Common myeloid progenitor, CD34-positive (primary cell): ENCODE measurements at regions not wholly inside any gene's neighbourhood (a gene's known extent, or its start where the extent isn't known, plus 50 kb on each side); places are given as distances from the start of the nearest gene placed in this dataset.

ENCODE experiments used
- CTCF ChIA-PET: fragments of 350-600 bp; sonication (Branson Sonifier 250); formaldehyde crosslinking; loops from one replicate; lab custom pipeline; 2021; ENCODE audit warnings: antibody characterized with exemption; lab: Charles Lee
- POLR2A ChIA-PET: fragments of 350-600 bp; sonication (Branson Sonifier 250); formaldehyde crosslinking; loops from one replicate; lab custom pipeline; 2021; ENCODE audit warnings: antibody characterized with exemption; lab: Charles Lee
- DNase-seq, 3 donors: peaks; one replicate each; pipeline versions ENCODE4 v3.0.0 to v3.0.0-alpha.2; 2013
- H3K27ac ChIP-seq, 2 experiments: 1 replicate in 1 of 2; 2 replicates in 1 of 2; pipeline ENCODE4 v1.7.0; 2013; ENCODE audit warnings: inconsistent platforms in 2 of 2, low read length in 2 of 2, mild to moderate bottlenecking in 2 of 2, low read depth in 1 of 2, moderate library complexity in 1 of 2; ENCODE audit not compliant: severe bottlenecking in 2 of 2, insufficient read depth in 1 of 2, poor library complexity in 1 of 2
- H3K27me3 ChIP-seq, 5 experiments: replicated peaks in 2 of 5; 1 replicate in 3 of 5; 2 replicates in 2 of 5; pipeline versions ENCODE4 v1.6.1 to v1.7.0; 2013; ENCODE audit warnings: low read length in 4 of 5, mild to moderate bottlenecking in 2 of 5, moderate library complexity in 2 of 5, inconsistent platforms in 1 of 5; ENCODE audit not compliant: insufficient read depth in 5 of 5, control insufficient read depth in 4 of 5
- H3K36me3 ChIP-seq, 4 experiments: 1 replicate in 2 of 4; 2 replicates in 2 of 4; pipeline versions ENCODE4 v1.6.1 to v1.7.0; 2013; ENCODE audit warnings: low read length in 3 of 4, control low read depth in 1 of 4, mild to moderate bottlenecking in 1 of 4; ENCODE audit not compliant: control insufficient read depth in 4 of 4, insufficient read depth in 4 of 4
- H3K4me1 ChIP-seq, 4 experiments: 1 replicate in 3 of 4; 2 replicates in 1 of 4; pipeline versions ENCODE4 v1.6.1 to v1.7.1; 2013; ENCODE audit warnings: low read length in 3 of 4, mild to moderate bottlenecking in 3 of 4, control low read depth in 1 of 4, inconsistent platforms in 1 of 4, moderate library complexity in 1 of 4; ENCODE audit not compliant: control insufficient read depth in 4 of 4, insufficient read depth in 4 of 4; ENCODE audit errors: control extremely low read depth in 1 of 4
- H3K4me3 ChIP-seq, 7 experiments: 1 replicate in 4 of 7; 2 replicates in 3 of 7; pipeline versions ENCODE4 v1.5.1 to v1.7.0; 2013; ENCODE audit warnings: mild to moderate bottlenecking in 7 of 7, low read length in 6 of 7, moderate library complexity in 6 of 7, inconsistent platforms in 2 of 7, low read depth in 2 of 7, control low read depth in 1 of 7; ENCODE audit not compliant: insufficient read depth in 4 of 7, control insufficient read depth in 1 of 7; ENCODE audit errors: extremely low read depth in 1 of 7
- H3K9me3 ChIP-seq, 5 experiments: 1 replicate in 4 of 5; 2 replicates in 1 of 5; pipeline versions ENCODE4 v1.6.1 to v1.7.1; 2013; ENCODE audit warnings: low read length in 4 of 5, mild to moderate bottlenecking in 2 of 5, inconsistent platforms in 1 of 5, low read depth in 1 of 5, moderate library complexity in 1 of 5; ENCODE audit not compliant: control insufficient read depth in 4 of 5, insufficient read depth in 2 of 5; ENCODE audit errors: control extremely low read depth in 1 of 5
- WGBS: methylation state at CpG from one replicate; pipeline ENCODE4 v1.1.5; 2013; ENCODE audit not compliant: insufficient coverage; 5-methylcytosine and 5-hydroxymethylcytosine counted together

DNA sequence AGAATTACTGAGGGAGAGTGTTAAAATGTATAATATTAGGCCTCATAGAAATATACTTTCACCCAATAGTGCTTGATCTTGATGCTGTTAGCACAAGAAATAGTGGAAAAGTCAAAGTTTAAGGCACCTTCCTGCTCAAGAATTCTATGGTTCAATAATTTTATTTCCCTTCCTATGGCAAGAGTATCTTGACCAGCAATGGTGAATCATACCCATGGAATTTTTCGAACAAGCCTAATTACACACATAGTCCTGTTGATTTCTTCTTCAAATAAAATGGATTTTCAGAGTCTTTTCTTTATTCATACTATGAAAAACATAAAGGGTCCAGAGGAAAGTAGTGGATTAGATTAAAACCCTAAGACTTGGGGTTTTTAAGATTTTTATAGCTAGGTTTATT, 810.6 kb downstream of the CDH11 start:
- H3K4me1 ChIP-seq: no peaks in the 10 kb centered on the region
- no peak overlapping the region for H3K27ac ChIP-seq
- no peaks in the 10 kb centered on the region for H3K27me3 ChIP-seq
- DNase-seq: no peak
- no peak overlapping the region for H3K4me3 ChIP-seq
- WGBS: no CpG with 5 or more reads among the region's 1 CpG
- POLR2A ChIA-PET: no interaction called here
- CTCF ChIA-PET: no interaction called here
- H3K9me3 ChIP-seq: peaks cover 0 to 4% (median 0%) of the 10 kb centered on the region in 5 experiments
- no peaks in the 10 kb centered on the region for H3K36me3 ChIP-seq

DNA sequence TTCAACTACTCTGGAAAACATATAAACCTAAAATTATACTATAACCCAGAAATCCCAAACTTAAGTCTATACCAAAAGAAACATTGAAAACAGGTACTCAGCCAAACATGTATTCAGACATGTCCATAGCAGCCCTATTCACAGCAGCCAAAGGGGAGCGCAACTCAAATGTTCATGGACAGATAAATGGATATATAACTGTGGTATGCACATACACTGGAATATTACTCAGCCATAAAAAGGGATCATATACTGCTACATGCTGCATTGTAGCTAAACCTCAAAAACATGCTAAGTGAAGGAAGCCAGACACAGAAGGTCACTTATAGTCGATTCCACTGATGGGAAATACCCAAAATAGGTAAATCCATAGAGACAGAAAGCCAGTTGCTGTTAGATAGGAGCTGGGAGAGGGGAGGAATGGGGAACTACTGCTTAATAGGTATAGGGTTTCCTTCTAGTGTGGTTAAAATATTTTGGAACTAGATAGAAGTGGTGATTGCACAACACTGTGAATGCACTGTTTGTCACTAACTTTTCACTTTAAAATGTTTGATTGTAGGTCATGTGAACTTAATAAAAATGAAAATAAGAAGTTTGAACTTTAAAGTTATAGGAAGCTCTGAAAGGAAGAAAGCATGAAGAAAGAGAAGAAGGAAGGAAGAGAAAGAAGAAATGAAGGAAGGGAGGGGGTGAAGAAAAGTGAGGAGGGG, 812.3 kb downstream of the CDH11 start:
- DNase-seq: no peak
- Histone ChIP-seq H3K4me3 (no peak overlapping the region), H3K27me3 (no peaks in the 10 kb centered on the region), H3K27ac (no peak overlapping the region), H3K4me1 (no peaks in the 10 kb centered on the region), H3K9me3 (peaks cover 0 to 4% (median 0%) of the 10 kb centered on the region in 5 experiments), H3K36me3 (no peaks in the 10 kb centered on the region)
- ChIA-PET CTCF (no interaction called here), POLR2A (no interaction called here)
- WGBS: 78% methylated on average over 1 of the region's 2 CpGs

DNA sequence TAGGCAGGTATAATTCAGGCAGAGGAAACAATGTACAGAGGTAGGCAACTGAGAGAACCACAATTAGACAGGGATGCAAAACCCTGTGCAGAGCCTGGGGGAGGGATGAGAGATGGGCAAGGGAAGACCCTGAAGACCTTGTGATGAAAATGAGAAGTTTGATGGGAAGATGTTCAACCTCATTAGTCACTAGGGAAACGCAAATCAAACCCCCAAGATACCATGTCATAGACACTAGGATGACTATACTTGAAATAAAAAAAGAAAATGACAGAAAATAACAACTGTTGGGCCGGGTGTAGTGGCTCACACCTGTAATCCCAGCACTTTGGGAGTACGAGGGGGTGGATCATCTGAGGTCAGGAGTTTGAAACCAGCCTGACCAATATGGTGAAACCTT, 813.1 kb downstream of the CDH11 start:
- CTCF ChIA-PET: no interaction called here
- Histone ChIP-seq H3K9me3 (peaks cover 0 to 4% (median 0%) of the 10 kb centered on the region in 5 experiments), H3K36me3 (no peaks in the 10 kb centered on the region), H3K4me3 (no peak overlapping the region), H3K27me3 (no peaks in the 10 kb centered on the region), H3K27ac (no peak overlapping the region), H3K4me1 (no peaks in the 10 kb centered on the region)
- 83% methylated on average over 2 of the region's 3 CpGs for WGBS
- POLR2A ChIA-PET: no interaction called here
- no peak for DNase-seq

DNA sequence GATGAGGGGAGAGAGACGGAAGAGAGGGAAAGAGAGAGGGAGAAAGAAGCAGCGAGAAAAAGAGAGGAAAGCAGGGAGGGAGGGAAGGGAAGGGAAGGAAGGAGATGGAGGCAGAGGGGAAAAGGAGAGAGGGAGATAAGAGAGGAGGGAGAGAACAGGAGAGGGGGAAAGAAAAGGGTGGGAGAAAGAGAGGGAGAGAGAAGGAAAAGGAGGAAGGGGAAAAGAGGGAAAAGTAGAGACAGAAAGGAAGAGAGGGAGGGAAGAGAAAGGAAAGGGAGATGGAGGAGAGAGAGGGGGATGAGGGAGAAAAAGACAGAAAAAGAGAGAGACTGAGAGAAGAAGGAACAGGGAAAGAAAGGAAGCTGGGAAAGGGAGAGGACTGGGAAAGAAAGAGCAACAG, 814.4 kb downstream of the CDH11 start:
- ChIA-PET CTCF (no interaction called here), POLR2A (no interaction called here)
- no peaks in the 10 kb centered on the region for H3K4me1 ChIP-seq
- H3K9me3 ChIP-seq: peaks cover 0 to 4% (median 0%) of the 10 kb centered on the region in 5 experiments
- WGBS: 92% methylated on average over 2 of the region's 2 CpGs
- H3K27ac ChIP-seq: no peak overlapping the region
- no peaks in the 10 kb centered on the region for H3K36me3 ChIP-seq
- H3K27me3 ChIP-seq: no peaks in the 10 kb centered on the region
- no peak overlapping the region for H3K4me3 ChIP-seq
- DNase-seq: no peak

DNA sequence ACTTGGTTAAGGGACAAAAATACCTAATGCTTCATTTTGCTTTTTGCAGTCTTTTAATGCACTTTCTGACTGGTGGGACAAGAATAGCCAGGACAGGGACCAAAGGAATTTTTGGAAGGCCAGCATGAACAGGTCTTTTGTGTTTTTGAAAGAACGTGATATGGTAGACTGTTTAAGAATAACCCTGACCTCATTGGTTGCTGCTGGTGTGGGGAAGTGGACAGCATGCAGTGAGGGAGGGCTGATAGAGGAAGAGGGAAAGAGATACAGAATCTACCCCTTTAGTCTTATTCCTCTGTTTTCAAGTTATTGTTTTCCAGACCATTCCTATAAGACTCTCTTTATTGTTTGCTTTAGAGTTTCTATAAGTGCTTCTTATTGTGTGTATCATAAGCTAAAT, 816.2 kb downstream of the CDH11 start:
- no peak for DNase-seq
- ChIA-PET POLR2A (no interaction called here), CTCF (no interaction called here)
- Histone ChIP-seq H3K27ac (no peak overlapping the region), H3K4me3 (no peak overlapping the region), H3K4me1 (no peaks in the 10 kb centered on the region), H3K27me3 (no peaks in the 10 kb centered on the region), H3K9me3 (peaks cover 0 to 4% (median 0%) of the 10 kb centered on the region in 5 experiments), H3K36me3 (no peaks in the 10 kb centered on the region)
- WGBS: 75% methylated on average over 1 of the region's 1 CpG

DNA sequence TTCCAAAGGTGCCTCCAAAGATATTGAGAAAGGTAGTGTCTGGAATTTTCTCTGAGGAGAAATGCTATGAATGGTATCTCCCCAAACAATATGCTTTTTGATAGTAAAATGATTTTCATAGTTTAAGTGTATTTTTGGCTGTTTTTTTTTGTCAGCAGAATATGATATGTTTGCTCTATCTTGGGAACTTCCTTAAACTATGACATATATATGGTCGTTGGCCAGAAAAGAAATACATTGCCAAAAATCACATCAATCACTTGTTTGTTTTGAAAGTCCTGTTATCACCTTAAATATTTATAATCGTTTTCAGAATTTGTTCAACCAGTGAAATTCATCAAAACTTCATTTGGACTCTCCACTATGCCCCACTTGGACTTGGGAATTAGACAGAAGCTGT, 816.9 kb downstream of the CDH11 start:
- no peak for DNase-seq
- WGBS: 67% methylated on average over 1 of the region's 2 CpGs

DNA sequence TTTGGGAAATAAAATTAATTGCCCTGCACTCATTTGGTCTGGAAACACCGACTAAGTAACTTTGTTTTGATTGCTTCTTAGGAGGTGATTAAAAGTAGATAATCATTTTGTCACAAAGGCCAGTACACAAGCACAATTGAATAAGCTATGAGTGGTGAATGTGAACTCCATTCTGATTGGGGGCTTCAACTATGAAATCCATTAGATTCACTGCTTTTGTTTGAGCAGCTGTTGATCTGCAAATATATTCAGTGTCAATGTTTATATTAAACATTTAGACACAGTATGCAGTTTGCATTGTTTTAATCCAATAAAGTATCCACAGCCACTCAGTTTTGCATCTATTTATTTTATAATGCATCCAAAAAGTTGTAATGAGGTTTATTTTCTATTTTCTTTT, 817.5 kb downstream of the CDH11 start:
- no peaks in the 10 kb centered on the region for H3K4me1 ChIP-seq
- no CpG with 5 or more reads among the region's 1 CpG for WGBS
- H3K9me3 ChIP-seq: peaks cover 0 to 2% (median 0%) of the 10 kb centered on the region in 5 experiments
- no peaks in the 10 kb centered on the region for H3K36me3 ChIP-seq
- no peak for DNase-seq
- POLR2A ChIA-PET: no interaction called here
- H3K27me3 ChIP-seq: no peaks in the 10 kb centered on the region
- H3K4me3 ChIP-seq: no peak overlapping the region
- H3K27ac ChIP-seq: no peak overlapping the region
- CTCF ChIA-PET: no interaction called here

More for the DNA sequence above, 816.9 kb downstream of the CDH11 start:
- Histone ChIP-seq H3K36me3 (no peaks in the 10 kb centered on the region), H3K27me3 (no peaks in the 10 kb centered on the region), H3K4me3 (no peak overlapping the region), H3K9me3 (peaks cover 0 to 4% (median 0%) of the 10 kb centered on the region in 5 experiments), H3K27ac (no peak overlapping the region), H3K4me1 (no peaks in the 10 kb centered on the region)
- POLR2A ChIA-PET: no interaction called here
- CTCF ChIA-PET: no interaction called here
